Astrocyte (in vitro differentiated cells and primary cell): ENCODE measurements at regions not wholly inside any gene's neighbourhood (a gene's known extent, or its start where the extent isn't known, plus 50 kb on each side); places are given as distances from the start of the nearest gene placed in this dataset.

Source experiments
- CTCF ChIP-seq: IDR thresholded peaks from 2 replicates; pipeline ENCODE4 v1.5.1; 2011; ENCODE audit warnings: low read depth, mild to moderate bottlenecking, inconsistent platforms, low read length, moderate library complexity; ENCODE audit not compliant: insufficient read depth
- EZH2 ChIP-seq: IDR thresholded peaks from 2 replicates; pipeline ENCODE4 v1.6.1; 2012; ENCODE audit warnings: mild to moderate bottlenecking, low read length, inconsistent platforms; ENCODE audit not compliant: insufficient read depth

GRCh38 chrX:120001787-120002186, 58.2 kb upstream of the NKAP start:
- TF ChIP-seq CTCF (no peak), EZH2 (no peak)
